H1 (cell line): ENCODE measurements at regions not wholly inside any gene's neighbourhood (a gene's known extent, or its start where the extent isn't known, plus 50 kb on each side); places are given as distances from the start of the nearest gene placed in this dataset.

Experiments
- BACH1 ChIP-seq: IDR thresholded peaks from 2 replicates; pipeline ENCODE4 v1.6.1; 2012; ENCODE audit warnings: low read length, improper control_type of control experiment
- KDM5A ChIP-seq: fragments of 200-600 bp; IDR thresholded peaks from 2 replicates; pipeline ENCODE4 v1.7.1; 2012; ENCODE audit warnings: mild to moderate bottlenecking, low read length, inconsistent platforms, mixed read lengths
- RAD21 ChIP-seq, 2 experiments: IDR thresholded peaks in 1 of 2; conservative IDR thresholded peaks in 1 of 2; 2 replicates each; pipeline ENCODE4 v1.6.1; 2011; ENCODE audit warnings: low read depth in 2 of 2, low read length in 2 of 2, improper control_type of control experiment in 1 of 2, inconsistent platforms in 1 of 2, mild to moderate bottlenecking in 1 of 2, moderate library complexity in 1 of 2
- RBBP5 ChIP-seq: IDR thresholded peaks from 2 replicates; pipeline ENCODE4 v1.7.1; 2012; ENCODE audit warnings: low read depth, mild to moderate bottlenecking, inconsistent platforms, low read length, moderate library complexity, borderline replicate concordance
- TCF12 ChIP-seq: IDR thresholded peaks from 2 replicates; pipeline ENCODE4 v1.6.1; 2011; ENCODE audit warnings: low read depth, mild to moderate bottlenecking, low read length

DNA sequence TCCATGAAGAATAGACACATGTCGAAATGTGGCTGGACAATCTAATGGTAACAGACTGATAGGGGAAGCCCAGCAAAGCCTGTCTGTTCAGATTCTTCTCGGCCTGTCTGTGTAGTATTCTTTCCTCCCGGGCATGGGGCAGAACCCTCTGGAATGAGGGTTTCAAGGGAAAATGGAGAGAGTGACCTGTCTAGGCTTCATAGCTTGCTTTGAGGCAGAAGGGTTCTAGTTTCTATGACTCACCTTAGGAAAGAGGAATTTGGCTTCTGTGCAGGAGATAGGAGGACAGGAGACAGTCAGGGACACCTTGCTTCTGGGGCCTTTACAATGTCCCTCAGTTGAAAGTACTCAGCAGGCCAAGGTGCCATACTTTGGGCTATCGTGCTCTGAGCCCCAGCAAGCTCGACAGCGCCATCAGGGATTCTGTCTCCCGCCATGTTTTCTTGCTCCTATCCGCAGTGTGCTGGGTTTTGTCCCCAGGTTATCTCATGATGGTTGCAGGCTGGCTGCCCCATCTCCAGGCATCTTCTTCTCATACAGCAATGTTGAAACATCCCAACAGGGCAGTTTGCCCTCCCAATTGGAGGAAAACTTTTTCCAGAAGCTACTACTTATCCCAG, 74.7 kb upstream of the TLK1 start (continued):
- TF ChIP-seq RBBP5: no peak
- no peak for TF ChIP-seq KDM5A
- no peak for TF ChIP-seq RAD21 (IDR thresholded peaks at IDR 0.05 in 1 of 2, conservative IDR thresholded peaks at IDR 0.05 in 1 of 2; ENCODE audit: low read depth in 2 of 2, low read length in 2 of 2)
- TF ChIP-seq BACH1: no peak
- no peak for TF ChIP-seq TCF12
